RKO (cell line): ENCODE measurements at regions not wholly inside any gene's neighbourhood (a gene's known extent, or its start where the extent isn't known, plus 50 kb on each side); places are given as distances from the start of the nearest gene placed in this dataset.

Source experiments
- DNase-seq: peaks from one replicate; pipeline ENCODE4 v3.0.0-alpha.2; 2016; ENCODE audit warnings: low spot score

DNA sequence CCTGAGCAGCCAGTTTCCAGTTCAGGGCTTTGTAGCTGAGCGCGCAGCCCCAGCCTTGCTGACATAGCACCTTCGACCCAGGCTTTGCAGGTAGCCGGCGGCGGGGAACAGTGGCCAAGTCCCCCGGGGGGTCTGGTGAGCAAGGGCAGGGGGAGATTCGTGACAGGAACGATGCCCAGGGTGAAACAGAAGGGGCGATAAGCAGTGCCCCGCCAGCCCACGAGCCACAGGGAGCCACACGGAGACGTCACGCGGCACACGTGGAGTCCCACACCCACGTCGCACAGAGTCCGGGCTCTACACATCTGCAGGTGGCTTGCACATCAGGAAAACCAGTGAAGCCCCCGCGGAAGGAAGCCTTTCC, 127.2 kb downstream of the SOX1 start:
- DNase-seq = no peak

DNA sequence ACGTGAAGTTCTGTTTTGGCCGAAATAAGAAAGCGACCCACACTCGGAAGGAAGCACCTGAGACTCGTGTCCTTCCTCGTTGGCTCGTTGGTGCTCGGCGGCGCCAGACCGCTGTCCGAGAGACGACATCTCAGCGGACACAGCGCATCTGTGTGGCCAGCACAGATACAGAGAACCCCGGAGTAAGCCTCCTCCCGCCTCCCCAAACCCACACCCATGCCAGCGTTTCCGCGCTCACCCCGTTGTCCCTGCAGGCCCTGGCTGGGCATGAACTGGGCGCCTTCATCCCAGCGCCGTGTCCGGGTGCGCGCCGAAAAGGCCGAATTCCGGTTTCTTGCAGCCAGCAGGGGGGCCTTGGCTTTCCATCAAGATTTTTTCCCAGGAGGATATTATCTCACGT, 127.6 kb downstream of the SOX1 start:
- DNase-seq = no peak

DNA sequence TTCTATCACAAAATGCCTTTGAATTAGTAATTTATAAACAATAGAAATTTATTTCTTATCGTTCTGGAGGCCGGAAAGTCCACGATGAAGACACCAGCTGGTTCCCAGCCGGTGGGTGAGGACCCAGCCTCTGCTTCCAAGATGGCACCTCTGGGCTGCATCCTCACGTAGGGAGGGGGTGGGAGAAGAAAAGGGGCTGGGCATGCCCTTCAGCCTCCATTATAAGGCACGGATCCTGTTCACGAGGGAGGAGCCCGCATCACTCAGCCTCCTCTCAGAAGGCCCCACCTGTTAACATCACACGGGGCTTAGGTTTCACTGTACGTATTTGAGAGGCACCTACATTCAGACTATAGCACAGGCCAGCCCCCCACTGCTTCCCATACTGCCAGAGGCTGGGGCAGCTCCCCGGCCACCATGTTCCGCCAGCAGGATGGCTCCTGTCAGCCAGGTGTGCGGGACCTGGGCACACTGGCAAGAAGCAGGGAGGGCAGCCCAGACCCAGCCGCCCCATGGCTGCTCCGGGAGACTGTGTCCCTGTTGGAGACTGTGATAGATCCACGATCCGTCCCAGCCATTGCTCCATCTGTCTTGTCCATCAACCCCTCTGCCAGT, 131.6 kb downstream of the SOX1 start:
- no peak for DNase-seq

DNA sequence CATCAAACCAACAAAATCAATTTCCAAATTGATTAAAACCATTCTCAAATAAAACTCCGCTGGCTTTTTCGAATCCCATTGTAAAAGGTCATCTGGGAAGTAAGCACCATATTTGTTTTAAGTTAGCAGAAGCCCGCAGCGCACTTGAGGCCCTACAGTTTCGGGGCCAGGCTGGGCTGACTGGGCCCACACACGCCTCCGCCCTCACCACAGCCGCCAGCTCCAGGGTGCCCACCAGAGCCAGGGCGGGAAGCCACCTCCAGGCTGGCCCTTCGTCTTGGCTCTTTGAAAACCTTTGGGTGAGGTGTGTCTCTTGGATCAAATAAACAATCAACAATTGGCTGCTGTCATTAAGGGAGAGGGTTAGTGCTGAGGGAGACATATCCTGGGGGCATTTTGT, 133.3 kb downstream of the SOX1 start:
- no peak for DNase-seq

DNA sequence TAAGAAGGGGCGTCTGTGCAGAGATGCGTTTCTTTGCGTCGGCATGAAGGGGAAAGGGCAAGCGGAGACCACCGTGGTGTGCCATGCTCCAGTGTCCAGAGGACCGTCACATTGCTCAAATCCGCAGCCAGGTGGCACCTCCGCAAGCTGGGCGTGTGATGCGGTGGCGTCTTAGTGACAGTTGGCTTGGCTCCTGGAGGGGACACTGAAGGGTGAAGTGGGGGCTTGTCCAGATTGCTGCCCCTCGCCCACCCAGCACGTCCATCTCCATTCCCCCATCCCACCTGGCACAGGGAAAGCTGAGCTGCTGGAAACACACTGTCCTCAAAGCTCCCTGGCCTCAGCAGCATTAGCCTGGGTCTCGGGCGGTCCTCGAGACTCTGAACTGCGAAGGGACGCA, 135.3 kb downstream of the SOX1 start:
- DNase-seq = no peak

DNA sequence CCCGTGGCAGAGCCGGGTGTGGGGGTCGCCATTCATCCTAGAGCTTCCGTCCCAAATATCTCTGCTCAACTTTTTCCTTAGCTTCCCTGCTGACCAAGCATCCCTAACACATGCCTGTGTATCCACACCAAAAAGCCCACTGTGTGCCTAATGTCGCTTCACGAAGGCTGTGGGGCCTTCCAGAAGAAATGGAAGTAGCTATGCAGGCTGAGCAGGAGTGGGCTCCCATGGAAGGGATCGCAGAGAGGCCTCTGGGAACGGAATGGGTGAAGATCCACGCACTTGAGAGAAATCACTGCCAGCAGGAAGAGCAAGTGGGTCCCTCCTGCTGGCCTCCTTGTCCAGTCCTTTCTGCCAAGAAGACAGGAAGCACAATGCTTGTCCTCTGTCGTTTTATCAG, 136.0 kb downstream of the SOX1 start:
- DNase-seq = no peak

DNA sequence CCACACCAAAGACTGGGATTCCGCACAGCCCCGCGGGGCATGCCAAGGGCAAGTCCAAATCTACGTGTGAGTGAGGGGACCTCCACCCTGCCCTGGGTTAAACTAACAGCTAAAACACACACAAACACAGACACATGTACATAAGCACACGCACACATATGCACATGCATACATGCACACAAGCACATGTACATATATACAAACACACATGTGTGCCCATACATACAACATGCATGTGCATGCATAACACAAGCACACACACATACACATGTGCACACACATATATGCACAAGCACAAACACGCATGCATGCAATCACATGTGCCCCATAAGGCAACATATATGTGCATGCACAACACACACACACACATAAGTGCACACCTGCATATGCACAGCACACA, 136.7 kb downstream of the SOX1 start:
- DNase-seq = no peak

DNA sequence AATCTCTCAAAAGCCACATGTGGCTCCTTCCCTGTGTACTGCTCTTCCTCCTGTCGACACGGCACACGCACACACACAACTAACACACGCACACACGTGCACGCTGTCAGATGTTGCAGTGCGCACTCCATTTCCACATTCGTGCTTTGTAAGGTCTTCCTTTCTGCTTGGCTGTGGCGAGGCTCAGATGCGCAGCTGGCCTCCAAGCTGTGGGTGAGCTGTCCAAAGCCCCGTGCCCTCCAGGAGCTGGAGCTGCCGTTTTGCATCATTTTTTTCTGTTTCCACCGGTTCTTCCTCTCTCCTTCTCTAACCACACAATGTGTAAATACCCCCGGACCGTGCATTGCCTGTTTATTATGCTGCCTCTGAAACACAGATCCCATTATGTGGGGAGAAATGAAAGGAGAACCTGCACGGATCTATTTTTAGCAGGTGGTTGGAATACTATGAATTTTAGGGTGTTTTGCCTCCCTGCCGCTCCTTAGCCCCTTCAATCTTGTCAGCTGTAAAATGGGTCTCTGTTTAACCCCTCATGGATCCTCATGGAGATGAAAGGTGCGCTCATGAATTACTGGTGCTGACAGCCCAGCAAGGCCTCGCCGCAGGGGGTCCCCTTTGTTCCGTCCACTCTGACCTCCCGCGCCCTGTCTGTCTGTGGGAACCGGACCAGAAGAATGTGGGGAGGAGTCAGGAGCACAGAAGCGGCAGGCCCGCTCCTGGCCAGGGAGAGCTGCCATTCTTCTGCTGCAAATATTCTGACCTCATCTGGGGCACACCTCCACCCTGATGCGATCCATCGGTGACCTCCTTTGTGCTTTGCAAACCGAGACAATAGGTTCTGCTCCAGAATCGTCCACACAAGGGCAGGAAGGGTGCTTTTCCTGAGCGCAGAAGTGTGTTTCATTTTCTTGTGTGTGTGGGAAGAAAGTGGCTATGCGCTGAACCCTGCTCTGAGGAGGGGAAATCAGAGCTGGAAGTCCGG, 137.7 kb downstream of the SOX1 start:
- DNase-seq = no peak

DNA sequence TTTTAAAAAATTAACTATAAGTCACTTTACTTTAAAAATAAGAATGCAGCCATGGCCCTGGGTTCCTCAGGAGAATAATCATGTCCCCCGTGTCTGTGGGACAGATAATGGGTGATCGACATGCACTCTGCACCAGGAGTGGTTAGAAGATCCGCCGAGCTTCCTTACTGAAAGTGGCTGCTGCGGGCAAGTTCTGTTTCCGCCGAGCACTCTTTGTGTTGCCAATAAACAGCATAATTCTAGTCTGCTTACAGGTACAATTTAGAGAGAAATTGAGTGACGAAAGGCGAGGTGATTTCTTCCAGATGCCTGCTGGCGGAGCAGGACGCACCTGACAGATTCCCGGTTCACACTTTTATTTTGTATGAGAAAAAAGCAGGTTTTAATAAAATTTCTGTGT, 139.0 kb downstream of the SOX1 start:
- no peak for DNase-seq

DNA sequence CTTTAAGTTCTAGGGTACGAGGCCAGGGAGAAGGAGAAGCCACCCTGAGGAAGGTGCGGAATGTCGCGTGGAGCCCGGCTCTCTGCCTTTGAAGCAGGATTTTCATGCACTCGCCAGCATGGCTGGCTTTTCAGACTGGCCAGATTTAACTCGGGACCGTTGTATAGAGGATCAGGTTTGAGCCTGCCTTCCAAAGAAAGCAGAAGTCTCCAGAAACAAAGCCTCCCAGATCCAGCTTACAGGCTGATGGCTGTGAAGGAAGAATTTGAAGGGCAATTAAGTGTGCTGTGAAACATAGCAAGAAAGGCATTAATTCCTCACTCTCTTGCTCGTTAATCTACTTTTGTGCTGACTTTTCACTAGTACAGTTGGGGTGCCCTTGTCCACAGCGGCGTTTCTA, 140.2 kb downstream of the SOX1 start:
- DNase-seq = no peak

DNA sequence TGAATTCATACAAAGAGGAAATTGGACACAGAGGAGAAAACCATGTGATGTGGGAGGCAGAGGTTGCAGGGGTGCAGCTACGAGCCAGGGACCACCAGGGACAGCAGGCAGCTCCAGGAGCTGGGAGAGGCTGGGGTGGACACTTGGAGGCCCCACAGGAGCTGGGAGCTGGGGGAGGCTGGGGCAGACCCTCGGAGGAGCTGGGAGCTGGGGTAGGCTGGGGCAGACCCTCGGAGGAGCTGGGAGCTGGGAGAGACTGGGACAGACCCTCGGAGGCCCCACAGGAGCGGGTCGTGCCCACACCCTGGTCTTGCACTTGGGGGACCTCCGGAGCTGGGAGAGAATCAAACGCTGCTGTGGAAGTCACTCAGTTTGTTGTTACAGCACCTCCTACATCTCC, 141.7 kb downstream of the SOX1 start:
- DNase-seq = no peak

DNA sequence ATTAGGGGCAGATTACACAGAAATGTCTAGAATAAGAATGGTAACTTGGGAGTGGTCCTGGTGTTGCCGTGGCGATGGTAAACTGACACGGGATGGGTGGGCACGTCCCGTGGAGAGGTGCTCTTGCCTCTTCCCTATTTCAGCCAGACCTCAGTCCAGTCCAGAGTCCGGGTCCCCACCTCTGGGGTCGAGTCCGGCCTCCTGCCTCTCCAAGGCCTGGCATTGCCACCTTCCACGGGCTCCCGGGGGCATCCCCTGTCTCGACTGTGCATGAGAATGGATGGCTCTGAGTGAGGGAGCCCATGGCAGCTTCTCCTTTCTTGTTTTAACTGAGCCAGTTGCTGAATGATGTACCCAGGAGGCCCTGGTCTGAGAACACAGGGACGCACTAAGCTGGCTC, 142.3 kb downstream of the SOX1 start:
- DNase-seq = no peak

DNA sequence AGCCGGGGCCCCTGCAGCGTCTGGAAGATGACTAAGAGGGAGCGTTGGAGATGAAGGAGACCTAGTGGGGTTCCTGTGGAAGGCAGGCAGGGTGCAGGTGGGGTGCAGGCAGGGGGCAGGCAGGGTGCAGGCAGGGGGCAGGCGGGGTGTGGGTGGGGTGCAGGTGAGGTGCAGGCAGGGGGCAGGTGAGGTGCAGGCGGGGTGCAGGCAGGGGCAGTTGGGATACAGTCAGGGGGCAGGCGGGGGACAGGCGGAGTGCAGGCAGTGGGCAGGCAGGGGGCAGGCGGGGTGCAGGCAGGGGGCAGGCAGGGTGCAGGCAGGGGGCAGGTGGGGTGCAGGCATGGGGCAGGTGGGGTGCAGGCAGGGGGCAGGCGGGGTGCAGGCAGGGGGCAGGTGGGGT, 142.8 kb downstream of the SOX1 start:
- no peak for DNase-seq

DNA sequence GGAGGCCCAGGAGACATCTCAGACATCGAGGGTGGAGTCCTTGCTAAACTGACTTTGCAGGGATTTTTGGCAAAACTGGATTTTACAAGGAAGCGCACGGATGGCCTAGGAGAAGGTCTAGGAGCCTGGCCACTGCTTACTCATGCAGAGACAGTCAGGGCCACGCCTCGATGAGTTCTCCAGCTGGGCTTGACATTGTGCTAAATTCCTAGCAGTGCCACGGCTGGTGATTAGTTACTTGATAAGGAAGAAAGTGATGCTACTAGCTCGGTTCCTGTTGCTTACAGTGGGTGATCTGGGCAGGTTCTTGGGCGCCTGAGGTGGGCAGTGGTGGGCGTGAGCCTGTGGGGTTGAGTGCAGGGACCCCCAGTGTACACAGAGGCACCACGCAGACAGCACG, 143.4 kb downstream of the SOX1 start:
- peak; percentile 21 for DNase-seq

DNA sequence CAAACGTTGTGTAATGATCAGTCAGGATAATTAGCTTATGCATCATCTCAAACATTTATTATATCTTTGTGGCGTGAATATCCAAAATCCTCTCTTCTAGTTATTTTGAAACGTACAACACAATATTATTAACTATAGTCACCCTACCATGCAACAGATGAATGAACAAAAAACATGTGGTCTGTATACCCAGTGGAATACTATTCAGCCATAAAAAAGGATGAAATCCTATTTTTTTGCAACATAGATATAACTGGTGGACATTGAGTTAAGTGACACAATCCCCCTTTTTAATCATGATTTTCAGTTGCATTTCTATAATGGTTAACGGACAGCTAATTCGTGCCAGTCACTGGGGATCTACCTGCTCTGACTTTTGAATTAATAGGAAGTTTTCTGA, 145.6 kb downstream of the SOX1 start:
- DNase-seq = no peak

DNA sequence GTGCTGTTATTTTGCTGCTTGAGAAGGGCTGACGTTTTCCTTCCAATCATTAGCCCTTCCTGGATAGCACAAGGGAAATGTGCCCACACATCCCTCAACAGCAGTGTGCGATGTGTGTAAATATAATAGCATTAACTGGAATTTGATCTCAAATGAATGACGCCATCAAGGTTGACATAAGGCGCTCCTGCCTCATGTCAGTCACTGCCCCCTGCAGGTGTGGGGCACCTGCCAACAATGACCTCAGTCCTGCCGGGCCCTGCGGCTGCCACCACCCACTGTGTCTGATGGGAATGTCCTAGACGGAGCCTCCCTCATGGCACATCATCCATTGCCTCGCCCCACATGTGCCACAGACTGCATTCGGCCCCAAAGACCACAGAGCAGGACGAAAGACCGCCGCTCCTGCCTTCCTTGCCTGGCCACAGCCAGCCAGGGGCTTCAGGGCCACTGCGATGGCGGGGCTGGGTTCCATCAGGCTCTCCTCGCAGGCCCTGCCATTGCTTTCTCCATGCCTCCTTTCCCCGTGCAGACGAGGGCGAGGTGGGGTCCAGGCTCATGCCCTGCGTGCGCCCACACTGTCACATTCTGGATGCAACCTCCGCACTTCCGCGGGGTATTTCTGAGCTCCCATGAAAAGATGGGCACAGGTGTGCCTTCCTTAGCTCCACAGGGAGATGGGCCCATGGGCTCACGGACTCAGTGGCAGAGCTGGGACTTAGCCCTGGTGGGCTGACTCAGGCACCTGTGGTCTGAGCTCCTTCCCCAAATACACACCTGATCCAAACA, 146.7 kb downstream of the SOX1 start:
- no peak for DNase-seq

DNA sequence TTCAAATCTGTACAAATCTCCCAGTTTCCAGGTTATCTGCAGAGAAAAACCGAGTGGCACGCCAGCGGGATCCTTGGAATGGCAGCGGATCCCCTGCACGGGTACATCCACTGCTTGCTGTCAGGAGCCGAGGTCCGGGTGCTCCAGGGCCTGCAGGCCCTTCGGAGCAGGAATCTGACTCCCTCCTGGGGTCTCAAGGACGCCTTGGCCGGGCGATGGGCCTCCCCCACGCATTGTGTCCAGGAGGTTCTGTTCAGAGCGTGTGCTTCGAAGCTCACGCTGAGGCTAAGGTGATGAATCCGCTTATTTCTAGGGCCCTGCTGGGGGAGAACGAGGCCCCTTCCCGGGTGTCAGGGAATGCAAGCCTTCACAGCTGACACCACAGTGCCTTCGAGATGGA, 148.9 kb downstream of the SOX1 start:
- no peak for DNase-seq

DNA sequence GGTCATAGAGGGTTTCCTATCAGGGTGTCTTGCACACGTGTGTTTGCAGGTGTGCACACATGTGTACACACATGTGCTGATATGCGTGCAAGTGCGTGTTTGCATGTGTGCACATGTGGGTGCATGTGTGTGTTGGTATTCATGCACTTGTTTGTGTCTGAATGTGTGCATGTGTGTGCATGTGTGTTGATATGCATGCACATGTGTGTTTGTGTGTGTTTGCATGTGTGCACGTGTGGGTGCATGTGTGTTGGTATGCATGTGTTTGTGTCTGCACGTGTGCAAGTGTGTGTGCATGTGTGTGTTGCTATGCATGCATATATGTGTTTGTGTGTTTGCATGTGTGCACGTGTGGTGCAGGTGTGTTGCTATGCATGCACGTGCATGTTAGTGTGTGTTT, 150.5 kb downstream of the SOX1 start:
- no peak for DNase-seq

DNA sequence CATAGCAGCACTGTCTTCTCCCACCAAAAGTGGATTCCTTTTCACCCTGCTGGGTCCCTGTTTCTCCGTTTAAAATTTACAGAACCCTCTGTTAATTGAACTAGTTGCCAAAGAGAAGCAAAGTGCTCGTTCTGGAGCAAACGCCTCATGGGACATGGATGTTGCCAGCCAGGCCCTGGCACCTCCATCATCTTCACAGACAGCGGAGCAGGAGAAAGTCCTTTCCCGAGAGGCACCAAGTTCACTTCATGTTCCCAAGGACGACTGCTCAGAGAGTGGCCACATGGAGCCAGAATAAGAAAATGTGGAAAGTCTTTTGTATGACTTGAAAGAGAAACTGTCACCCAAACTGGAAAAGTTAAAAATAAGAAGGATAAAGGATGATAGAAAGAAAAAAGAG, 151.5 kb downstream of the SOX1 start:
- no peak for DNase-seq

DNA sequence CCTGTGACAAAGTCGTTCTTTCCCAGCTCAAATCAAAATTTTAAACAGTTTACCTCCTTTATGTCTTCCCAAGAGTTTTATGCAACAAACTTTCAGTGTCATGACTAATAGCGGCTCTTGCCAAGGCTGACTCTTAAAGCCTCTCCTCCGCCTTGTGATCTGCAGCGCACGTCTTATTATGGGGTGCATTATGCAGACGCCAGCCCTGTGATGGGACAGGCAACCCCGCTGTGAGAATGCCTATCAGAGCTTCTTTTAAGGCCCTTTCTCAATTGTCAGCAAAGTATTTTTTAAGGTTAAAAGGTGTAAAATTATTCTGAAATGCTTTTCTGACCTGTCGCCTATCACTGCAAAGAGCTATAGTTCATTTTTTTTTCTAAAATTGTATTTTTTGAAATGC, 152.8 kb downstream of the SOX1 start:
- DNase-seq = no peak

DNA sequence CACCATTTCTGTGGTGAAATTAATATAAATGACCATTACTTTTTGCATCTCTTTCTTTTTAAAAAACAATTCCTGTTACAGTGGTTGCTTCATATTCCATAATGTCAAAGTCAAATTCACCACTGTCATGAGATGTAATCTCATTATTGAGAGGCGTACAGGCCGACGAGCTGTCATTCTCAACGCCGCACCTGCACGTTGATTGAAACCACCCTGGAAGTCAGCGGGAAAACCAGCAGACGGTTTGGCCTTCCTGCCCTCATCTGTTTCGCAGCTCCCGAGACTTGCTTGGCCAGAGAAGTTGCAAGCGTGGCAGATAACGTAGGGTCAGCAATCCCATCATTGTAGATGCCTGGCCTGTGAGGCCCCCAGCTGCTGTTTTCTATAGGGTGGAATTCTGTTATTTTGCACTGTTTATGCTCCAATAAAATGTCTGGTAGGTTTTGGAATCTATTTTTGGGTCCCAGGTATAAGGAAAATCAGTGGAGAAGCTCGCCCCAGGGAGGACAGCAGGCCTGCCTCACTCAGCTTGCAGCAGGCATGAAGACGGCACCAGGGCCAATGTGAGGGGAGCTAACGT, 153.4 kb downstream of the SOX1 start:
- no peak for DNase-seq

DNA sequence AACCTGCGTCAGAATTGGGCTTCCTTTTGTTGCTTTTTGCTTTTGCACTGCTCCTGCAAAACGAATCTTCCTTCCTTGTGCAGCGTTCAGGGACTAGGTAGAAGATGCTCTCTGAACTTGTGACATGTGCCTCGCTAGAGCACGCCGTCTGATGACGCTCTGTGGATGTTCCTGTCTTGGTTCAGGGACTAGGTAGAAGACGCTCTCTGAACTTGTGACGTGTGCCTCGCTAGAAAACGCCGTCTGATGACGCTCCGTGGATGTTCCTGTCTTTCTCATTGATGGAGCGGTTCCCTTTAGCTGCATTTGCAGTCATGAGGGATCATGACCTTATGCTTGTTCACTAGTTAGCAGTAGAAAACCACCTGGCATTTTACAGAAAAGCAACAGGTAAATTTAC, 154.0 kb downstream of the SOX1 start:
- no peak for DNase-seq

DNA sequence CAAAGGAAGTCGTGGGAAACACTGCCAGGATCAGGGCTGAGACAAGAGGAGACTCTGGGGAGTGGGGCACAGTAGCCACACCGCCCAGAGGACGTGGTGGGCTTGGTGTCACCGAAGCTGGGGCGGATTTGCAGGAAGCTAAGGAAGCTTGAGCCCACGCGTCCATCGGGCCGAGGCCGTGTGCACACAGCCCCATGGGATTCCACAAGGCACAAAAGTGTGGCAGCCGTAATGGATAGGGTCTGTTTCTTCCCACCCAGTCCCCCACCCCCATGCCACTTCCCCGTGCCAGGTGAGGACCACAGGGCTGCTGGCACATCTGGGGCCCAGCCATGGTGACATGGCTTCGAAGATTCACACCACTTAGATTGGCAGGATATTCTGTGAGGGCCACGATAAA, 153.2 kb upstream of the SPACA7 start:
- no peak for DNase-seq
